ENCODE measurements at regions not wholly inside any gene's neighbourhood (a gene's known extent, or its start where the extent isn't known, plus 50 kb on each side); places are given as distances from the start of the nearest gene placed in this dataset.

GRCh38 chr11:112806256-112806655 is 155.0 kb upstream of the NCAM1 start:
- TF ChIP-seq FOXK2 (IDR thresholded peaks at IDR 0.05) (no peak), ZNF384 (IDR thresholded peaks at IDR 0.05) (no peak), FOXM1 (IDR thresholded peaks at IDR 0.05; ENCODE audit: borderline replicate concordance) (no peak), L3MBTL2 (conservative IDR thresholded peaks at IDR 0.05) (no peak), ELF4 (IDR thresholded peaks at IDR 0.05) (no peak), BHLHE40 (IDR thresholded peaks at IDR 0.05; ENCODE audit: borderline replicate concordance) (no peak), ARNT (IDR thresholded peaks at IDR 0.05) (no peak), LEF1 (IDR thresholded peaks at IDR 0.05; ENCODE audit: borderline replicate concordance) (no peak), TARDBP (IDR thresholded peaks at IDR 0.05) (no peak)
